M059J (cell line): ENCODE measurements at regions not wholly inside any gene's neighbourhood (a gene's known extent, or its start where the extent isn't known, plus 50 kb on each side); places are given as distances from the start of the nearest gene placed in this dataset.
"Not testable (repeated sequence)": the region's sequence is repeated elsewhere in the genome, so short reads cannot be mapped to it uniquely, and the experiment has no call there.

Experiments used
- DNase-seq: peaks from one replicate; pipeline ENCODE4 v3.0.0-alpha.2; 2012; ENCODE audit warnings: low read depth

DNA sequence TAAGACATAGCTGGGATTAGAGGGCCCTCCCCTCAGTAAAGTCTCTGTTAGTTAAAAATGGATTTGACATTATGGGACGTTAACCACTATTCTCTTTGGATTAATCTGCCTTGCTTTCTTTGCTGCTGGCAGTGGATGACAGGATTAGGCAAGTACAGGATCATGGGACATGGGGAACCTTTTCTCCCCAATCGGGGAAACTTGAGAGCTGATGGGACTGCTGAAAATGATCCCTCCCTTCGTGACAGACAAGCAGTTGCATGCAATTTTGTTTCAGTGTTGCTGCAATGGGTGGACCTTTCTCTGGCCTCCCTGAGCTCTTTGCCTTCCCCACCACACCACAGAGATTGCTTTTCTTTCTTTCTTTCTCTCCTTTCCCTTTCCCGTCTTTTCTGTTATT is 120.2 kb upstream of the BANK1 start:
- no peak for DNase-seq

DNA sequence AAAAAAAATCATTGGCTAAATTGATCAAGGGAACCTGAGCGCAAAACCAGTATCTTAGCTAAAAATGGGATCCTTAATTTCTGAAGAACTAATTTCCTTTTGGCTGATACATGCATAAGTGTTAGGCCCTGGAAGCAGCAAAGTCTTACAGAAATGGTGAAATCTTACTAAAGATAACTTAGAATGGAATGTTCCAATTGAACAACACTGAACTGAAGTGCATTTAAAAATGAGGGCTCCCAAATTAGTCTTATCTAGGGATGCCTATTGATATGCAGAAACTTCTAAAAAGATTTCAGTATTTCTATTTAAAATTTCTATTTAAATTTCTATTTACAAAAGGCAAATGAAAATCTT is 120.7 kb upstream of the BANK1 start:
- no peak for DNase-seq

DNA sequence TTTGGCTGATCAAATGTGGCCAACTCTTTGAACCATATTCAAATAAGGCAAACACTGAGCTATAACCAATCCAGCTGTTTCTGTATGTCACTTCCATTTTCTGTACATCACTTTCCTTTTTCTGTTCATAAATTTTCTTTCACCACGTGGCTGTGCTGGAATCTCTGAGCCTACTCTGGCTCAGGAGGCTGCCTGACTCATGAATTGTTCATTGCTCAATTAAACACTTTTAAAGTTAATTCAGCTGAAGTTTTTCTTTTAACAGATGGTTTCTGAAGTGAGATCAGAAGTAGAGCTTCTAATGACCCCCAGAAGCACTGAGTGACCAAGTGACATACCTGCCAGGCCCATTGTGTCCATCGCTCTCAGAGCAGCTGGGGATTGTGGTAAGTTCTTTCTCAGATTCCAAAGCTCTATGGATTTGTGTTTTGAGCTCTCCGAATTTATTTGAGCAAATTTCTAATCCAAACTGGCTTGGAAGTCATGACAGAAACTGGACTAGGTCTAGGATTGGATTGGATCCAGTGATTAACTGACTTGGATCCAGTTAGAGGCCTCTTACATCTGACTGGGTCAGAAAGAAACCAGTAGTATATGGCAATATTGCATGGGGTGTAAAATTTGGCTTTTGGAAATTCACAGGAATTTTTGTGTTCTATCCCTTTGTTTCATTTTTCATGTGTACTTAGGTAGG is 121.2 kb upstream of the BANK1 start:
- peak; percentile 5 for DNase-seq

DNA sequence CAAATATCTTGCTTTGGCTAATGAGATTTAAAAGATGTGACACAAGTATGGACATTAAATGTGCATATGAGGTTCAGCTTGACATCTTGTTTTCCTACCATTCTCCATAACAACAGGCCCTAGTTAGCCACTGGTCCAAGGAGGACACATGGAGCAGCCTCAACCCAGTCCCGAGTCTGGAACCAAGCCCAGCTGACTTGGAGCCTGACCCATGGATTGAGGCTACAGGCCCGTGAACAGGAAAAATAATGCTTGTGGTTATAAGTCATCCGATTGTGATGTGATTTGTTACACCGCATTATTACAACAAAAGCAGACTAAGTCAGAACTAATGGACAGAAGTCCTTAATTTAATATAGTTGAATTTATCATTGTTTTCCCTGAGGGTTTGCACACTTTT is 123.2 kb upstream of the BANK1 start:
- peak; percentile 68 for DNase-seq

DNA sequence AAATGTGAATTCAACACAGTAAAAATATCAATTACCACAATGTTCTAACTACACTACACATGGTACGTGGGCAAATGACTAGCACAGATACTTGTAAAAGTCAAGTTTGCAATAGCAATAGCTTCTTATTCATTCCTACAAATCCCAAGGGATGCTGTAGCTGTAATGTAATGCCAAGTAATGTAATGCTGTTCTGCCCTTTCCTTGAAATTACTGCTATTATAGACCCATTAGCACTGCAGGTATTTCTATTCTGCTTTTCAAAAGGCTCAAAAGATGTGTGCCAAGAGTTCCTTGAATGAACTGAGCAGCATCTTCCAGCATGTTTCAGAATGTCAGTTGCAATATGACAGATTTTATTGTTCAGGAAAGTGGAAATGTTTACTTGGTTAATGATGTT is 129.9 kb upstream of the BANK1 start:
- no peak for DNase-seq

DNA sequence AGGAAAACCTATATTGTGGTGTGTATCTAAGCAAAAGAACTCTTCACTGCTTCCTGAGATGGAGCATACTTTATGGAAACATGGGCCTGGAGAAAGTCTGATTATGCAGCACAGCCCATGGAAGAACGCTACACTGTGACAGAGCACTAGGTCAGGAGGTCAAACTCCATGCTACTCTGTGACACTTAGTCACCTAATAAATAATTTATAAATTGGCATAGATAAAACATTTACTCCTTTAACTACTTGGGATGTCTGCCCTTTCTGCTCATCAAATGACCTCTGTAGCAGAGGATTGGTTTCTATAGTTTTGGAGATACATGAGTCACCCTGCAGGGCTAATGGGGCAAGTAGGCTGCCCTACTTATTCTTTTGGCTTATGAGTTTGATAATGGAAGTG is 134.7 kb upstream of the BANK1 start:
- DNase-seq: no peak

DNA sequence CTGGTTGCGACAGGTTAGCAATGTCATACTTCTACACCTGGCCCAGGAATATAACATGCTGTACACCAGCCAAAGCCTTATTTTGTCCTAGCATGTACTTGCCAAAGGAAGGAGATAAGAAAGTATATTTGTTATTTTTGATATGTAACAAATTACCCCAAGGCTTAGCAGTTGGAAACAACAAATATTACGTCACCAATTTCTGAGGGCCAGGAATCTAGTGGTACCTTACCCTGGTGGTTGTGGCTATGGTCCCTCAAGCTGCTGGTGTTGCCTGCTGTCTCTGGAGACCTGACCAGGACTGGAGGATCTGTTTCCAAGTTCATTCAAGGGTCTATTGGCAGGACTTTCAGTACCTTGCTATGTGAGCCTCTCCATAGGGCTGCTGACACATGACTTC is 135.5 kb upstream of the BANK1 start:
- DNase-seq: no peak

DNA sequence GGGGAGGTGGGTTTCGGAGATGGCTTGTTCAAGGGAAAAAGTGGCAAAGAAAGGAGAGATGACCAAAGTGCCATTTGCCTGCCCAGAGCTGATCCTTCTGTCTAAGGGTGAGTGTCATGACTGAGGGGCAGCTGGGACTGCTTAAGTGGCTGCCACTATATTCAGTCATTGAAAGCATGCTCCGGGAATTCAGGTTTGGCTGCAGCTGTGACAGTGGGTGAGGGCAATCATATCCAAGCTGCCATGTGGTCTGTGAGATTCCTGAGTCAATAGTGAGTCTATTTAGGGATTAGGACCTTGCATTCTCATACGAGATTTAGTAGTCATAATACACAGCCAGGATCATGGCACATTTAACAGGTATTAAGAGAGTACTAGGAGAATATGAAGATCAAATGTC is 138.8 kb upstream of the BANK1 start:
- no peak for DNase-seq

DNA sequence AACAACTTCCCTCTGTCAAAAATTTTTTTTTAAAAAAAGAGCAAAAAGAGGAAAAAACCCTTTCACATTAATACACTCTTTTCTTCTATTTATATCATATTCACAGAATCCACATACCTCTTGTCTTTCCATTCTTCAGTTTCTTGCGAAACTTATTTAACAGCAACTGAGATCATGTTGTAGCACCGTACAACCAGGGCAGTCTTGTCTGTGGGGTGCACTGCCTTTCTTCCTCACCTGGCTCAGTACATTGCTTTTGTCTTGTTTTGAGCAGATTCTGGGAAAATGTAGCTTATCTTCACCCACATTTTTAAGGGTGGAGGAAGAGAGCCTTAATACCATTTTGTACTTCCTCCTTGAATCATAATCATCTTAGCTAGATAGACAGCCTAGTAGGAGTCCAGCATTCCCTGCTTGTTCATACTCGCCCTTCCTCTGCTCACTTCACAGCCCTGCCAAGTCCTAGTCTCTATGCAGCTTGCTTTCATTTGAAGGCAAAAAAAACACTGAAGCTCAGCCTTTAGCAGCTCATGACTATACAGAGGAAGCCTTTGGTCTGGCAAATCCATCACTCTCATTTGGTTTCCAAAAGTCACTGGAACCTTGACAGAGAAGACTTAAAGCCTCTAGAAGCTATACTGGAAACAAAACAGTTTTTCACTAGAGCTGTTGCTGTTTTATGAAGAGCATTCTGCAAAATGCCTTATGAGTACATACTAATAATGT is 140.6 kb upstream of the BANK1 start:
- DNase-seq: no peak

DNA sequence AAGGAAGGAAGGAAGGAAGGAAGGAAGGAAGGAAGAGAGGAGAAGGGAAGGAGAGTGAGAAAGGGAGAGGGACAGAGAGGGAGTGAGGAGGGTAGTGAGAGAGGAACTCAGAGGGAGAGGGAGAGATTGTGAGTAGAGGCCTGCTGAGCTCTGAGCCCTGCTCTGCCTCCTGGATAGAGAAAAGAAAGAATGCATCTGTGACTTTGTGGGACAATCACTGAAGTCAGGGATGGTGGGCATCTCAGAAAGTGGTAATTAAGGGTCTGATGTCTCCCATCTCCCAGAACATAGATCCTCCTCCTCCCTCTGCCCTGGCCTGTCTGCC is 142.9 kb upstream of the BANK1 start:
- DNase-seq: no peak

DNA sequence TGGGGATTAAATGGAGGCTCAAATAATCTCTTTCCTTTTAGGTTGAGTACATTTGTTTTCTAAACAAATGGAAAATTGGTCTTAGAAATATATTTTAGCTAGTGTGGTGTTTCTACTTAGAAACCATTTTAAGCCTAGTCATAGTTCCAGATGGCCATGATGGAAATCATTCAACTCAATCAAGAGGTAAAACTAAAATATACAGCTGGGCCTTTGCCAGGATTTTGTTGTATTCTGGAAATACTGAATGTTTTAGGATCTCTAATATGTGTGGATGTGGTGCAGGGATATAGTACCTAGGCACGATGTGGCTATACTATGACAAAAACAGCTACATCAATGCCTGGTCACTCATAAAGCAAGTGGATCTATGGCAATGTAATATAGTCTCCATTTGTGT is 146.0 kb upstream of the BANK1 start:
- DNase-seq: no peak

DNA sequence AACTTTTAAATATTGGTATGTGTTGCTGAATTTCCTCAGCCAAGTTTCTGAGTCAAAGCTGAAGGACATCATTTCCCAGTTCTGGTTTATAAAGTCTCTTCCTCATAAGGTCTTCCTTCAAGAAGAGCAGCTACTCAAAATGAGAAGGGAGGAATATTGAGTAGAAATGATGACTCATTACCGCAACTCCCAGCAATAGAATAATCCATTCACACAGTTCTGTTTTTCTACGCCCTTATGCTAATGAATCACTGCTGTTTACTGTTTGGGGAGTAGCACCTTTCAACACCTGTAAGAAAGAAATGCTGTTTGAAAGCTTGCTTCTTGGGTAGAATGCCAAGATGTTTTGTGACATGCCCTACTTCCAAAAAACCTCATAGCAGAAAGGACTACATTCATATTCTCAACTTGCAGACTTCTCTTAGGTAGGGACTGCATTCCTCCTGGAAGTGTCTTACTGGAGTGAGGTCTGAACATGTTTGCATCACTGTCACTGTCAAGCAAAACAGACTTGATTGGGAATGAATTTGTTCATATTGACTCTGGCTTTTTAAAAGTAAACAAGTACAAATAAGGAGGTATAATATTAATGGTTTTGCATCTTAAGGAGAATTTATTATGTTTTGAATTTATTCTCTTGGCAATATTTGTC is 147.2 kb upstream of the BANK1 start:
- peak; percentile 34 for DNase-seq

DNA sequence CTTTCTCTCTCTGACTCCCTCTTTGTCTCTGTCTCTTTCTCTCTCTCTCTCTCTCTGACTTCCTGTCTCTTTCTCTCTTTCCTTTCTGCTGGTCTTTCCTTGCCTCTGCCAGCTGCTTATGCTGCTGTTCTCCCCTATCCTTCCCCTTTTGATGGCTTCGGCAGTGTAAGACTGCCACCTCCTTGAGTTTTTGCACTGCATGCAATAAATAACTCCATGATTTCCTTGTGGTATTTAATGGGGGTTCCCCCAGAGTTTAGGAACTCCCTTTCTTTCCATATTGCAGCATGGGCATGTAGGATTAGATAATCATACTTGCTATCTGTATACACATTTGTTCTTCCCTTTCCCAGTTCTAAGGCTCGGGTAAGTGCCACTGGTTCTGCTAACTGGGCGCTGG is 157.8 kb upstream of the BANK1 start:
- not testable (repeated sequence) for DNase-seq

DNA sequence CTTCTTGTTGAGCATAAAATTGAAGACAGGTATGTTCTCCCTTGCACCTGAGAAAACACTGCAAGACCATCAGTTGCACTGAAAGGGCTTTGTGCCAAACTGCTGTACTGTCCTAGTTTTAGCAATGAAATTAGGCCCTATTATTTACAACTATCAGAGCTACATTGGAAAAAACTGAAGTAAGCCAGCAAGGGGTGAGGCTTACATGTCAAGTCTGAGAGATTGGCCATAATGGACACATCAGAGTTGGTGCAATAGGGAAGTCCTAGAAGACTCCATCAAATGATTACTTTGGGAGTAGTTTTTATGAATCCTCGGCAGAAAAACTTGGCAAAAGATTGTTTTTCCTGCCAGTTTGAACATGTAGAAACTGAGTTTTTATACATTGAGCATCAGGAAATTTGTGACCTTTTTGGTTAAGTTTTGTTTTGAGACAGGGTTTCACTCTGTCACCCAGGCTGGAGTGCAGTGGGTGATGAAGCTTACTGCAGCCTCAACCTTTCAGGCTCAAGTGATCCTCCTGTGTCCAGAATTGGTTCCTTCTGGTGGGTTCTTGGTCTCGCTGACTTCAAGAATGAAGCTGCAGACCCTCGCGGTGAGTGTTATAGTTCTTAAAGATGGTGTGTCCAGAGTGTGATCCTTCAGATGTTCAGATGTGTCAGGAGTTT is 160.1 kb upstream of the BANK1 start:
- no peak for DNase-seq

DNA sequence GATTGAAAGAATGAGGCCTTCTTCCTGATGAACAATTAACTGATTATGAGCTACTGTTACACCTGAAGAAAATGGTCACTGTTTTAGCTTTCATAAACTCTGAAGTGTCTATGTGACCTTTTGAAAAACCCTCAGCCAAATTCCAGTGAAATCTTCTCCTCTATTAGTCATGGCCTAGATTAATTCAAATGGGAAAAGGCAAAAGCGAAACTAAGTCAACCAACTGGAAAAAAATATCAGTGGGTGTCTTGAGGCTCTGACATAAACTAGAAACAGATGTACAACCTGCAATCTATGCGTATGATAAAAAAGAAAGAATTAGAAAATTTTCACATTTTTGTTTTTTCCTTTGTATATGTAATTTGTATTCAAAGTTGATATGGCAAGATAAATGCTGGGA is 169.4 kb upstream of the BANK1 start:
- DNase-seq: peak; percentile 50

DNA sequence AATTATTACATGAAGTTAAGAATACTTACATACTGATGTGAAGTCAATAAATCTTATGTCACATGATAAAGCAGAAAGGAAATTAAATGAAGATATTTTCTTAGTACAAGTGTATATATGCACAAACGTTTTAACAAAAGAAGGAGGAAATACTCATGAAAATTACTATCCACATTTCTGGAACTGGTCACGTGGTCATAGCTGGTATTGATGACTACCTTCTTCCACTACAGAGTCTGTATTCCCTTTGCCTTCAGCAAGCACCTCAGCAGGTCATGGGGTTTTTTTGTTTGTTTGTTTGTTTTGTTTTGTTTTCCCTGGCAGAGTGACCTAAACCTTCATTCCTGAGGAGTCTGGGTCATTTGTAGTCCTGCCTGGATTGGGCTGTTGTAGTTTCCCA is 174.9 kb upstream of the BANK1 start:
- DNase-seq: no peak

DNA sequence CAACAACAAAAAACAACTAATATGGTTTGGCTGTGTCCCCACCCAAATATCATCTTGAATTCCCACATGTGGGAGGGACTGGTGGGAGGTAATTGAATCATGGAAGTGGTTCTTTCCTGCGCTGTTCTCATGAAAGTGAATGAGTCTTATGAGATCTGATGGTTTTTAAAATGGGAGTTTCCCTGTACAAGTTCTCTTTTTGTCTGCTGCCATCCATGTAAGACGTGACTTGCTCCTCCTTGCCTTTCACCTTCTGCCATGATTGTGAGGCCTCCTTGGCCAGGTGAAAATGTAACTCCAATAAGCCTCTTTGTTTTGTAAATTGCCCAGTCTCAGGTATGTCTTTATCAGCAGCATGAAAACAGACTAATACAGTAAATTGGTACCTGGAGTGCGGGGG is 183.5 kb upstream of the BANK1 start:
- not testable (repeated sequence) for DNase-seq

DNA sequence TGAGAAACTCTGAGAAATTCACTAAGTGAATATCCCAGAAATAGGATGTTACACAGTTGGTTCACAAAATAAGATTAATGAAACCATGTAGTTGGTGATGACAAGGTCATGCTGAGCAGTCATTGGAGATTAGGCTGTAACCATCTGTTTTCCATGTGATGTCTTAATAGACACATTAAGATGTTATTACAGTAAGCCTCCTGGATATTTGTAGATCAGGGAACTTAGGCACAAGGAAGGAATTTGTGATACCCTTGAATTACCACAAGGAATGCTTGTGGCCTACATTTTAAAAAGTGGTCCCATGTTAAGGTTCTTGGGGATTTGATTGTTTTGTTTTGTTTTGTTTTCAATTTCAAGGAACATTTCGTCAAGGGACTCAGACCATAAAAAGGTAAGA is 185.6 kb upstream of the BANK1 start:
- peak; percentile 13 for DNase-seq

DNA sequence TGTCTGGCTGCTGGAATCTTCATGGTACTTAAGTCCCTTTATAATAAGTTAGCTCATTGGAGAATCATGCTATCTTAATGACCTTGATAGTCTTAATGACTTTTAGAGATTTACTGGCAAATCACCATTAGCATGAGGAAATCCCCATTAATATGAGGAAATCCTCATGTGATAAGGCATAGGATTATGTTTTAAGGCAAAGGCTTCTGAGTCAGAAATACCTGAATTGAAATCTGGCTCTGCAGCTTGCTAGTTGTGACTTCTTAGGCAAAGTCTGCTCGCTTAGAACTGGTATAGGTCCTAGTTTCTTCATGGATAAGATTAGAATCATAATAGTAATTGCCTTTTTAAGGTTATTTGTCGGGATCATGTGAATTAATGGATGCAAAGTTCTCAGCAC is 190.2 kb upstream of the BANK1 start:
- no peak for DNase-seq

DNA sequence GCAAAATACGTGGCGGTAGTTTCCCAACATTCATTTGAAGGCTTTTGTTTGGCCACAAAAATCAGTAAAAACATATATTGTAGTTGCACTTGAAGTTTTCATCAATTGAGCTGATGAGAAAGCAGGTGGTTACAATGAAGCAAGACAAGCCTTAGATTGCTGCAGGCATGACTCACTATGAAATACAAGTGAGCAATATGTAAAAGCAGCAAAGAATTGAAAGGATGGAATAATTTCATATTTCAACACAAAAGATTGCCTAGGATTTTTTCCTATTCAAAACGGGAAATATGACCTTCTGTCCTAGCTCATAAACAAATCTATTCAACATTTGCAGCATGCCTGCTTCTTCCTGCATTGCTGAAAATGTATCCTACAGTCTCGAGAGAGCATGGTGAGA is 190.9 kb upstream of the BANK1 start:
- DNase-seq: no peak

DNA sequence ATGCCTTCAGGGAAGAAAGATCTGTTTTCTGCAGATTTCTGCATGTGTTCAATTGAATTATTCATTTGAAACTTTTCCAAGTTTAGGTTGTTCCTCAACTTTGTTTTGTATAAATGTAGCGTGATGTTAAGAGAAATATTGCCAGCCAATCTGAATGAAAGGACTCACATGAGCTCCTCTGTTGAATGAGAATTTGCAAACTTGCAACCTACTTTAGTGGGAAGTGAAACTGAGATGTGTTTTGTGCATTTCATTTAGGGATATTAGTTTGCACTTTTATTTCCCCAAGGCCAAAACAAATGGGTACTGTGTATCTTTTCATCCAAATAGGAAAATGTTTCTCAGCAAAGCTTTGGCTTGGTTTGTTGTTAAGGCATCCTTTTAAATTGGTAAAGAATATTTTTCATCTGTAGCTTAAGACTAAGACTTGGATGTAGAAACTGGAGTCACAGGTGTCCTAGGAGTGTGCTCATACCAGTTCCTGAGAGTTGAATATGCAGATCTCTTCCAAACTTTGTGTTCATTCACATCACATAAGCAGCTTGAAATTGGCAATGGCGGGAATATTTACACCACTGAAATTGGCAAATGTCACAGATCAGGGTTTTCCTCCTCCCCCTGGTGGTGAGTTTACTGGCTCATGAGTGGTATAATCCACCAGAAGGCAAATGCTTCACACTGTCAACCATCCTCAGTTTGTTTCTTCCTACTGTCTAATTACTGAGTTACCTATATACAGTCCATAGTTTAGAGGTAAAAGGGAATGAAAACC is 193.6 kb upstream of the BANK1 start:
- no peak for DNase-seq

DNA sequence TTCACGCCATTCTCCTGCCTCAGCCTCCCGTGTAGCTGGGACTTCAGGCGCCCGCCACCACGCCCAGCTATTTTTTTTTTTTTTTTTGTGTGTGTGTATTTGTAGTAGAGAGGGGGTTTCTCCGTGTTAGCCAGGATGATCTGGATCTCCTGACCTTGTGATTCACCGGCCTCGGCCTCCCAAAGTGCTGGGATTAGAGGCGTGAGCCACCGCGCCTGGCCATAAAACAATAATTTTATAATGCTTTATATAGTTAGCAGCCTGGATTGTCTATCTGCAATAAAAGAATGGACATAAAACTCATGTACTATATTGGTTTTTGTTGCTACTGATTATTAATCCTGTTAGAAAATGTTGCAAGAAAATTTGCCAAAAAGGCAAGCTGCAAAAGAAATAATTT is 195.9 kb upstream of the BANK1 start:
- no peak for DNase-seq
